SH-SY5Y (cell line): ENCODE measurements at regions not wholly inside any gene's neighbourhood (a gene's known extent, or its start where the extent isn't known, plus 50 kb on each side); places are given as distances from the start of the nearest gene placed in this dataset.

Experiments used
- GATA2 ChIP-seq: IDR thresholded peaks from 2 replicates; pipeline ENCODE4 v1.6.1; 2011; ENCODE audit warnings: mild to moderate bottlenecking, low read depth, low read length
- GATA3 ChIP-seq: IDR thresholded peaks from 2 replicates; pipeline ENCODE4 v1.6.1; 2011; ENCODE audit warnings: low read depth, mild to moderate bottlenecking, low read length, moderate library complexity

DNA sequence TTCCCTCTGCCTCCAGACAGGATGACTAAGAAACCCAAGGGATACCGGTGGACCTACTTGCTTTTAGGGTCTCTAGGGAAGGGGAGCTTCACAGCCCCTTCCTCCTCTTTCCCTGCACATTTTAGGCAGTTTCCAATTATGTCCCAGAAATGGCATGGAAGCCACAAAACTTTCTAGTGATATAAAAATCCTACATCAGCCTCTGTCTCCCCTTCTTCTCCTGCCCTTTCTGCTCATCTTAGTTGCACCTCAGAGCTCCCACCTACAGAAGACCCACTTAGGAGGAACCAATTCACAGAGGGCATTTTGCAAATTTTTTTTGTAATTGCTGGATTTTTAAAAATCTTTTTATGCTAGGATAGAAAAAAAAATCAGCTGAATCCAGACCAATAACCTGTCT, 263.1 kb downstream of the TNS1 start:
- TF ChIP-seq GATA2, result no peak
- no peak for TF ChIP-seq GATA3
